ENCODE measurements at regions not wholly inside any gene's neighbourhood (a gene's known extent, or its start where the extent isn't known, plus 50 kb on each side); places are given as distances from the start of the nearest gene placed in this dataset.

DNA sequence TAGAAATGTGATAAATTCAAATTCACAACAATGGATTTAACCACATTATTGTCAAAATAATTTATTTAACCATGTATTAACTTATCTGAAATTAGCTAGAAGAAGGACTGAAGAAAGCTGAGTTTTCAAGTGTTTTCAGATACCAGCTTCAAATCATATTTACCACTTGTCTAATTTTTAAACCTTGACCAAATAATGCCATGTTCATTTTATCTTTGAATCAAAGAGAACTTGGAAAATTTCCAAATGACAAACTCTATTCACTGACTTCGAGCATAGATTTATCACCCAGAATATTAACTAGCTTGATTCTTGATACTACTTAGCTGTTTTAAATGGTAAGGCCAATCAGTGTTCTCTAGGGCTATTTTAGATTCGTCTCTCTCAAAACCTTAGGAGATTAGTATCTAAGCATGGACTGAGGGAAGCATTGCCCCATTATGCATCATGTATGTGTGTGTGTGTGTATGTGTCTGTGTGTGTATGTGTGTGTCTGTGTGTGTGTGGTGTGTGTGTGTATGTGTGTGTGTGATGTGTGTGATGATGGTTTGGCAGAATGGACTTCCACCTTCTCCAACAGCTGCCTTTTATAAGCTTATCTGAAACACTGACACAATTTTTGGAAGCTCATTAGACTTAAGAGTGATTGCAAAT, 667.5 kb upstream of the FANCL start:
- DNase-seq (ENCODE audit: low spot score) = no peak

DNA sequence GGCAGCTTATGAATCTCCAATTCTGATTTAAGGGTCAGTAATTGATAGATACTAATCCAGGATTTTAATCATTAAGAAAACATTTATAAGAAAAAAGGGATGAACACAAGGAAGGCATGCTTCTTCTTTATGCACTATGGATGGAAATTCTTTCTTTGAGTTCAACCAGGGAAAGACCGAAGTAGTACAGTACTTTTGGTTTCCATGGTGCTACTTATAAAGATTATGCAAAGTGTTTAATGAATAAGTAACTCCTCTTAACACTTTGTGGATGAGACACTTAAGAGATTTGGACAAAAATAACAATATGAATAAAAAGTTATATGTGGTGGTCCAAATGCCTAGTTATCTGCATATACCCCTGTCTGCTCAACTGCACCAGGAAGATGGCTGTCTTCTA, 666.5 kb upstream of the FANCL start:
- DNase-seq (ENCODE audit: low spot score) = no peak

DNA sequence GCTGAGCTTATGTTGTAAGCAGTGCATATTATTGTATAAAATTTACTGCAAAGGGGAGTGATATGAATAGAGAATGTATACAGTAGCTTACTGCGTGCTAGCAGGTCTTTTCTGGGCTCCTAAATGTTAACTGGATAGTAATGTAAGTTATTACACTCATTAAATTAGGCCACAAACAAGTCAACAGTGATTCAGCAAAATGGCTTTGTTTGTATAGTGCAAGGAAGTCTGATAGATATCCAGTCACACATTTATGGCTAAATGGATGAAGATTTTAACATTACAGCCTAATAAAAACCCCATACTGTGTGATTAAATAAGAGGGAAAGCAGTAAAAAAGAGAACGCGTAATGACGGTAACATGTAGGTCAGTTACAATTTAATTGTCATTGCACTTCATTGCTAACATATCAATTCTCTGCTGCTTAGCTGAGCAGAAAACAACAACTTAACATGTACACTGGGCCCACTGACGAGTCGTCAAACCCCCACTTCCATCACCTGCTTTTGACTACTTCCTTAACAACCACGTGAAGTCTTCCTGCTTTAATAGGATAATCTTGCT, 665.0 kb upstream of the FANCL start:
- DNase-seq (ENCODE audit: low spot score) = no peak

DNA sequence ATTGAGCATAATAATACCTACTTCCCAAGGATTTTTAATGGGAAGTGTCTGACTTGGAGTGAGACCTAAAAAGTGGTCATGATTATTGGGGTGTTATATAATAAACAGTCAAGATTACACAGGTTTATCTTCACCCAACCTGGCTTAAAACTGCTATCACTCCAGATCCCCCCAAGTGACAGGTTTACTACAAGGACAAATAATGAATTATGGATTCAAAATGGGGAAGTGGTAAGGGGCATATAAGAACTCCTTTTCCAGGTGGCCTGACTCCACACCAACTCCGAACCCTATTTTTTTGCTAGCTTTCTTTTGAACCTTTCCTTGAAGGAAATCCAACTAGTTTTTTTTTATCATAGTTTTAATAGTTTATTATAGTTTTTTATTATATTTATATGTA, 663.0 kb upstream of the FANCL start:
- DNase-seq (ENCODE audit: low spot score) = no peak

DNA sequence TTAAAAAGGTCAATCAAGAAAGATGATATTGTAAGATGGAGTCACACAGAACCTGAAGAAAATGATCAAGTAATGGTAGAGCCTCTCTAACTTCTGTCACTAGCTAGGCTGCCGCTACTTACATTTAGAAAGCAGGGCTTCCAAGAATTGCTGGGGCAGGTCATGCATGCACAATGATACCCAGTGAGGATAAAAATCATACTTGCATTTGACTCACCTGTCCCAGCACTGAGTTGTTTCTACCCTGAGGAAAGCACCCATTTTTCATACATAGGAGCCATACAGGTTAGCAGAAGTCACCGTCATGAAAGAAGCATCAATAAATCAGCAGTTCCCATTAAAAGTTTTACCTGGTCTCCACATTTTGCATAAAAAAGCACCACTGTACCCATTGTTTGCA, 662.3 kb upstream of the FANCL start:
- no peak for DNase-seq (ENCODE audit: low spot score)

DNA sequence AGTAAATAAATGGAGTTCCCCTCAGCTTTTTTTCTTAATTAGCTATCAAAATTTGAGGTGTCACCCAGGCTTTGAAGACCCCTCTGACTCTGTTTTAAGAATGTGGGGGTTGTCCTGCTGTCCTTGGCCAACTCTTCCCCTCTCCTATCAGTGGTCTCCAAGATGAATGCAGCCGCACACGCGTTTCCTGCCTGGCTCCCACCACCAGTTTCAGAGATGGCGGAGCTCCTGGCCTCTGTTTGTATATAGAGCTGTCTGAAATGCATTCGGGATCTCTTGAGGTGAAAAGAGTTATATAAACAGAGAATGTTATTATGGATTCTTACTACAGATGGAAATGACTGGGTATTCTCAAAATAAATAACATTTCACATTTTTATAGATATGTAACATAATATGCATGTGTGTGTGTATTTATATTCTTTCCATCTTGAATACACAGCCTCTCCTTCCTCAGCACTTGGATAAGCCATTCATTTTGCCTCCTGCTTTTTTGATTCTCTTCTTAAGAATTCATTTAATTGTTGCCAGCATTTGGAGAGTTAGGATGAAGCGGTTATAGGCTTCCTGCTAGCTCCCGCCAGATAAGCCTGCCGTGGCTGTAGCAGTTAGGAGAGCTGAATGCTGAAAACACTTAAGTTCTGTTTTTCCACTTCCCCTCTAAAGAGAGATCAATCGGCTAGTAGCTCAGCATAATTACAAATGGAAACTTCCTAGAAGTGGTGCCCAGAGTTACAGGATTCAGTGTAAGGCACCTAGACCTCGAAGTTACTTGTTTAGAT, 659.3 kb upstream of the FANCL start:
- DNase-seq (ENCODE audit: low spot score) = no peak

DNA sequence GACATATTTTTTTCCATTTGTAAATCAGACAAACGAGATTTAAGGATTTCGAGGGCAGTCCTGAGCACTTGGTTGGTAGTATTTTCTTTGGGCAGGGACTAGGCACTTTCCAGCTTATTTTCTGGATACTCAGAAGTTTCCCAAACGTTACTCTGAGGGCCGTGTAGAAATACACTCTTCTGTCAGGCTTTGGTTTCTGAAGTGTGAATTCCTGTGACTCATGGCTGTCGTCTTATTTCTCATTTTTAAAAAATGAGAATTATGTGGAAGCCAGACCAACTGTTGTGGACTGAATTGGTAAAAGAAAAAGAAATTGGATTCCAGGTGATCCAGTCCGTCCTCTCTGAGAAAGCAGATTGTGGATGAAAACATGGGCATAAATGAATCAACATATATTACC, 658.6 kb upstream of the FANCL start:
- DNase-seq (ENCODE audit: low spot score) = no peak

DNA sequence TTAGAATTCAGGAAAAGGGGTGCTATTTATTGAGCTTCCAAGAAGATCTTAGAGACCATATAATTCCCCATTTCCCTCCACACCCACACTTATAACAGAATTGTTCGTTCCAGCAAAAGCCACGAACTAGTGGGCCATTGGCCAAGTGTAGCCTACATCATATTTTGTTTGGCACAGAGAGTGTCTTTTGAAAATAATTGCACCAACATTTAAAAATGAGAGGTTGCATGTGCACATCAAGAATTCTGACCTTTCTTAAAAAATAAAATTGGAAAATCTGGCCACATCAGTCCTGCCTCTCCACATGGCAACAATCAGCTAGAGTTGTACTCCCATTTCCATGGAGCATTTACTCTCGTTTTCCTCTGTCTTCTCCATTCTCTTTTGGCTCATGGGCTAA, 655.5 kb upstream of the FANCL start:
- no peak for DNase-seq (ENCODE audit: low spot score)

DNA sequence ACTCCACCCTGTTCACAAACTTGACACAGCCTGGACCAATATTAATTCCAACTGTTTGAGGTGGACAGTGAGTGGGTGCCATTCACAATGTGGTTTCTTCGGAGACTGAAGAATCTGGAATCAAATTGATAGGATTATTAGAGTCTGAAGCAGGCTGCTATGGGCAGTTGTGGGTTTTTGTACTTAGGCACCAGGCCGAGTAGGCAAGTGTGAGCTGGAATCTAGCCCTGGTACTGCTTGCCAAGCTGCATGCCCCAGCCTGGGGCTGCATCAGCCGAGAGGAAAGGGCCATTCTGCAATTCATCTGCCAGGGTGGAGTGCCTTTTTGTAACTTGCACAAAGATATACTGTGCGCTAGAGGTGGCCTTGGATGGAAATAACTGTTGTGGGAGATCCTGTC, 654.7 kb upstream of the FANCL start:
- DNase-seq (ENCODE audit: low spot score) = no peak

DNA sequence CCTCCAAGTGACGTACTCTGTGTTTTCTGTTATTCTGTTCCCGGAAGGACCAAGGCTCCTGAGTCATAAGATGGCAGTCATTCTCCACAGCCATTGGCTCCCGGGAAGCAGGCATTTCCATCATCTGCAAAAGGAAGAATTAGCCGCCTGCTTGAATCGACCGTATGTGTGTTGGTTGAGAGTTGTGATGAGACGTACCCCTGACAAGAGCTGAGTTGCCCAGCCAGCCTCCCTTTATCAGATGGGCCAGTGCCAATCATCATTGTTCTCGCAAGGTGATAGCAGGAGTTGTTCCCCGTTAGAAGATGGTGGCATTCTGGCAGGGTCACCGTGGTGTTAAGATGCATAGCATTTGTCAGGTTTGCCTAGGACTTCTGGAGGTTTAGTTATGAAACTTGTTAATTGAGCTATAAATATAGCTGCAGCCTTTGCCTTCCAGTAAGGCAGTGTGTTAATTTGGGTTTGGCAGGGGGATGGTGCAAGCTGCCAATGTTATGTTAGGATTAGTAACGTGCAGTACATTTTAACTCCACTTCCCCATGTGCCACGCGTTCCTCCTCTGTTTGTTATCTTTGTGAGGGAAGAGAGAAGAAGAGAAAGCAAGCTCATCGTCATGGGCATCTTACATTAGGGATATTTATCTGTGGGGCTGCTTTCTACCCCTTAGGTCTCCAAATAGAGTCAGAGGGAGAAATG, 652.7 kb upstream of the FANCL start:
- DNase-seq (ENCODE audit: low spot score) = no peak

DNA sequence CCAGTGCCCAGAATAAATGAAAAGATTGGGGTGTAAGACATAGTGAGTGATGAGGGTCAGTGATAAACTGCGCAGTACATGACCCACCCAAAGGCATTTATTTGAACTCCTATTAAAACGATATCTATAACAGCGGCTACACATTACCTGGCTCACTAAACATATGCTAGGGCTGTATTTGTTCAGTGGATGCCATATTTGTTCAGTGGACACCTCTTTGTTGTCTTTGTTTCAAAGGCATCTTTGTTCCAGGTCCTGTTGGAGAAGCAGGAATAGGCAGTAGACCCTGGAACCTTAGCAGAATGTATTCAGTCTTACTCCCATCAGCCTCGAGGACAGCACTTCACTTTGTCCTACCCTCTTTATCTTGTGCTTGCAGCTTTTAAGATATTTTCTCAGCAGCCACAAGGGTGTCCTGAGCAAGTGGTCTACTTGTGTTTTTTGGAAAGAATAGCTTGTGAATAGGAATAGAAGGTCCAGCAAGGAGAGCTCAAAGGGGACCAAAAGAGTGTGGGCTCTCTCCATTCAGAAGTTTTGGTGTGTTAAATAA, 650.8 kb upstream of the FANCL start:
- DNase-seq (ENCODE audit: low spot score) = no peak

DNA sequence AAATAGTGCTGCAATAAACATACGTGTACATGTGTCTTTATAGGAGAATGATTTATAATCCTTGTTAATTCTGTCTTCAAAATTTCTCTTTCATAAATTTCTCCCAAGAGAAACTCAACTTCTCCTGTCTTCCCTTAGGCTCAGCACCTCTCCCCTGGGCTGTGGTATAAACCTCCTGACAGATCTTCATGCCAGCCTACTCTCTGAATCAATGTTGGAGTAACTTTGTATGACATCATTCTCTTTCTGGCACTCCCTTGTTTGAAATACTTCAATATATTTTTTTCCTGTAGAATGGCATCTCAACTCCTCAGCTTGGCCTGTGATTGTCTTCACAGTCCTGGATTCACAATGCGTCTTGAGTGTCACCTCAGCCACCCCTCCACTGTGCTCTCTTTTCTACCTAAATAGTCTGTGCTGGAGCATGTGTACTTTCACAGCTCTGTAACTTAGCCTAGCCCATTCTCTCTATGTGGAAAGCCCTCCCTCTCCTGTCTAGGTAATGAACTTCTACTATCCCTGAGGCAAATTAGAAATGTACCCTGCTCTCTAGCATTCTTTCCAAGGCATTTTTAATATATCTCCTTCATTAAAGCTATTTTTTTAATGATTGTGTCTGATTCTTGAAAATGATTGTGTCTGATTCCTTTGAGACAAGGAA, 649.9 kb upstream of the FANCL start:
- no peak for DNase-seq (ENCODE audit: low spot score)

DNA sequence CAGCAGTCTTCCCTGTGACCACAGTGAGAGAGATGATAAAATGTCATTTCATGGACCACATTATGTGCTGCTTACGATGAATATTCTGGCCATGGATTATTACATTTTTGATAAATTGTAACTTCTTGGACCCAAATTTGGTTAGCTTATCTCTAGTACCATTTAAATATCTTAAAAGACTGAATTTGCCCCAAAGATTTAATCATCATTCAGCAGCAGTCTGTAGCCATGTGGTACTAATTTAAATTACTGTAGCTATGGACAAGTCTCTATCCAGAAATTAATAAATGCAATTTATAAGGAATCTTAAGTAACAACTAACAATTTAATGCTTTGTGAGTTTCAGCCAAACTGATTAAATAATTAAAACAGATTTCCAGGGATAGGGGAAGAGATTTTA, 644.9 kb upstream of the FANCL start:
- DNase-seq (ENCODE audit: low spot score) = no peak

DNA sequence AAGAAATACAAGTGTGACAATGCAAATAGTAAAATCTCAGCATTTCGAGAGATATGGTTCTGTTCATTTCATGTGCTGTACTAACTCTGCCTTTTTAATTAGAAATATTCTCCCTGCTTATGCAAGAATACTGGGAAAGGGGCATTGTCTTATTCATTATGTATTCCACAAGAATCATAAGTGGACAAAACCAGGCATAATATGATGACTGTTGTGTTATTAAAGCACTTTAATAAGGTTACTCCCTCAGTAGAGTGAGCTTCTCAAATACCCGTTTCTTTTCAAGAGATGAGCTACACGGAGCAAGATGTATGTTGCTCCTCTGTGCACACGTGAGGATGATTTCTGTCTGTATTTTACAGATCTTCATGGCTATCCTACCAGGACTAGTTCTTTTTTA, 638.7 kb upstream of the FANCL start:
- DNase-seq (ENCODE audit: low spot score) = no peak

DNA sequence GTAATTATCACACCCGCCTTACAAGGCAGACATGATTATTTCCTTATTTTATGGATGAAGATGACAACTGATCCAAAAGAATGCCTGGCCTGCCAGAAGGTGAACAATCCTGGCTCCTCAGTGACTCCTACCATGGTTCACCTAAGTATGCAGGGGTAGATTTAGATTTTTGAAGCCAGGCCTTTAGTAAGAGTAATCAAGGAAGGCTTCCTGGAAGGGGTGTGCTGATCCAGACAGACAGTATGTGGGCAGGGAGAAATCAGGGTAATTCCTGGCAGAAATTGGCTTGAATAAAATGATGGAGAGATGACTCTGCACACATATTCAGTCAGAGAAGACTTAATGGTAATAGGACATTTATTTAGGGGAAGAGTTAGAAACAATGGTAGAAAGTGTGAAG, 637.7 kb upstream of the FANCL start:
- no peak for DNase-seq (ENCODE audit: low spot score)

DNA sequence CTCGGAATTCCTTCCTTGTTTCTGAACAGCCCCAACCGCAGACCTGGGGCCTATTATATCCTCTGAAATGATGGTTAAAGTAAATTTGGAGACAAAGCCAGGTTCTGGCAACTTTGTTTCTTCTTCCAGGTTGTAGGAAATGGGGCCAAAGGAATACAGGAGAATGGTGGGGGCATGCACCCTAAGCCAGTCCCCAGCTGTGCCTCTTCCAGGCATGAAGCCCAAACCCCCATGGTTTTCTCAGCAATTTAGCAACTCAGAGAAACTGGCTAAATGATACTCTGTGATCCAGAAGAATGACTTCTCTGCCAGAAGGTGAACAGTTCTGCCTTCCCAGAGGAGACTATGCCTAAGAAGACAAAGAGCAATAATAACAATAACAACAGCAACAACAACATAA, 635.0 kb upstream of the FANCL start:
- DNase-seq (ENCODE audit: low spot score) = no peak

DNA sequence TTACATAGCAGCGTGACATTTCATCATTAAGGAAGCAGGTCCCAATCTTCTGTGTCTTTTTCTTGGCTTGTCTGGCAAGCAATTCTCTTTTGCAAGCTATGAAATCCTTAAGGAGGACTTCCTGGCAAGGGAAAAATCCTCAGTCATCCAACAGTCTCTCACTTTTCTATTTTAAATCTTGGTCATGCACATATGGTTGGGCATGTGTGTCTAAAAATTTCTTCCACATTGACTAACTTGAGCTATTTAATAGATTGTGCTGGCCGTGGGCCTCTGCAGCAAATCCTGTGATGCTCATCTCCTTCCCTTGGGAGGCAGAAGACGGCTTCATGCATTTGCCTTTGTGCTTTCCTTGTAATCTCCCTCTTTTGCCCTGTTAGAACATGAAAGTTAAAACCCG, 634.3 kb upstream of the FANCL start:
- no peak for DNase-seq (ENCODE audit: low spot score)

DNA sequence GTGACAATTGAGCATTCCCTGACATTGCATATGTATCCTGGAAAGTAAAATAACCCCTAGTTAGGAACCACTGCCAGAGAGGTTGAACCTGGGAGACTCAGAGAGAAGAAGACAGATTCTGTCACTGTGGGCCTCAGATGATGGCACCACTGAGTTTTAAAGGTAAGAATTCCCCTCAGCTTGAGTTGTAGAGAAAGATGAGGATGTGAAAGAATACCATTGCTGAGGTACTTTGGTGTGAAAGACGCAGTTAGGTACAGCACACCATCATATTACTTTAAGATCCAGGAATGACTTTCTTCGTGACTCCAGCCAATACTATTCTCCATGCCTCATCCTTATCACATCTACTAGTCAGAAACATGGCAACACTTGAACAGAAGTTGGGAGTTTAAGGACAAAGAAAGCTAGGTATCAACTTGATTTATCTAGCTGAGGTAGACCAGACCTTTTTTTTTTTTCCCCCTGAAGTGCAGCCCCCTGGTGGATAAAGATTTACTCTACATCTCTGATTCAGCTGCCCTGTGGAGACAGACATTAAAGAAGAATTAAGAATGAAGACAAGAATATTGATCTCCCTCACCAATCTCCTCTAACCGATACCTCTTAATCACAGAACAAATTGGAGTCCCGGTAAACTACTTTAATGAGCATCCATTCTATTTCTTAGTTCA, 630.5 kb upstream of the FANCL start:
- DNase-seq (ENCODE audit: low spot score) = peak; percentile 45

DNA sequence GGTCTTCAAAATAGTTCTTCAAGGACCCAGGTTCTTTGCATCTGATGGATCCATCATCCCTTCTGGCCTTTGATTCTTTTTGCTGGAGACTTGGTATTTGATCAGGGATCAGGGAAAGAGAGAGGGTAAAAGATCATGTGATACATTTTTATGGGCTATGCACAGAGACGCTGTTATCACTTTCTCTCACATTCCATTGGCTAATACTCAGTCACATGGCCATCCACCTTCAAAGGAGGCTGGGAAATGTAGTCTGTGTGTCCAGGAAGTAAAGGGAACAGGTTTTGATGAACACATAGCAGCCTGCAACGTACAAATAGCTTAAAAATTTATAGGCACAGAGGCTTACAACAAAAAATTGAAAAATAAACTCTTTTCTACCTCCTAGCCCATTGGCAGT, 629.6 kb upstream of the FANCL start:
- no peak for DNase-seq (ENCODE audit: low spot score)

DNA sequence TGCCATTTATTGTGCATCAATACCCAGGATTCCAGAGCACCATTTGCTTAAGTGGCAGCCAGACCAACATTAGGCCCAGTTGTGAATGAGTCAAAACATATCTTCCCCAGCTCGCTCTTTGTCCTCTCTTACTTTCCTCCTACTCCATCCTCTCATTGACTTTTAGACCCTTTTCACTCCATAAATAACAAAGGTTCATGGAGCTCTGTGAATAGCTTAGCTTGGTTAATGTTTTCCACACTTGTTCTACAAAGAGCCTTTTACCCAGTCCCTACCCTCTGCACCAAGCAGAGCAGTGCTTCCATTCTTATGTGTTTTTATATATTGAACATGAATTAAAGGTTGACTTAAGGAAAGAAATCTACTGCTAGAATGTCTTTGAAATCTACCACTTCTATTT, 625.8 kb upstream of the FANCL start:
- DNase-seq (ENCODE audit: low spot score) = no peak

DNA sequence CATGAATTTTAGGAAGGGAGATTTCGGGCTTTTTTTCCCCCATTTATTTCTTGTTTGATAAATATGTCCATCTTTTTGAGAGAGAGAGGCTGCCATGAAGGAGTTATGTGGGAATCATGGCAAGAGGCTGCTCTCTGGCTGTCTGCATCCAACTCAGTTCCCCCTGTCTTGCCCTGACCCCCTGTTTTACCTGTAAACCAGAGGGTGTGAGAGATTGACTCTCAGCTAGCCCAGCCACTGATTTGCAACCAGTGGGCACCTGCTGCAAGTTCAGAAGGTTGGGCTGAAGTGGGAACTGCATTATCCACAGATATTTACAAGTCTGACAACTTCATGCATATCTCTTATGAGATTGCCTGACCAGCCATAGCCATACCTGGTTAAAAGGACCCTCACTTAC, 625.4 kb upstream of the FANCL start:
- no peak for DNase-seq (ENCODE audit: low spot score)

DNA sequence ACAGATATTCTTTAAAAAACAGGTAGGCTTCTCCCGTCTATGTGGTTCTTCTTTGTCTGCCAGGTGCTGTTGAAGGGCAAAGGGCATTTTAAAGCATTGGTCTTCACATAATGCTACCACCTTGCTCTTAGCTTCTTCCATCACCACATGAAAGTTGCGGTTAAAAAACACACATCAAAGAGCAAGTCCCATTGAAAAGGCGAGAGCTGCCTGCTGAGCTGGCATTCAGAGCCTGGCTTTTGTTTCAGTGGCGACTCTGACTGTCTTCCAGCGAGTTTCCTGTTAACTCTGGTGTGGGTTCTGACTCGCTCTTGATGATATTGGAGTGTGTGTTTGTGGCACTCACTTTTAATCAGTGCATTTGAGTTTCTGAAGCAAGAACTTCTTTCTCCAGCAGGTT, 624.9 kb upstream of the FANCL start:
- DNase-seq (ENCODE audit: low spot score) = no peak
